HG02885 (cell line): ENCODE measurements at regions not wholly inside any gene's neighbourhood (a gene's known extent, or its start where the extent isn't known, plus 50 kb on each side); places are given as distances from the start of the nearest gene placed in this dataset.

Source experiments
- ATAC-seq: cut with Tn5 transposase; IDR thresholded peaks from one replicate; pipeline ENCODE4 v1.9.1; 2021; ENCODE audit warnings: mild to moderate bottlenecking; ENCODE audit not compliant: unreplicated experiment, poor library complexity

- ATAC-seq: no peak
Measured at GRCh38 chr18:11246495-11247300, 97.3 kb upstream of the PIEZO2 start.

- ATAC-seq: no peak
Measured at GRCh38 chr18:11245879-11246278, 96.5 kb upstream of the PIEZO2 start.

- no peak for ATAC-seq
Measured at GRCh38 chr18:11237484-11237883, 88.1 kb upstream of the PIEZO2 start.

GRCh38 chr18:11237066-11237465, 87.7 kb upstream of the PIEZO2 start:
- ATAC-seq: no peak

GRCh38 chr18:11224153-11224552, 74.8 kb upstream of the PIEZO2 start:
- no peak for ATAC-seq

GRCh38 chr18:11219571-11219970, 70.2 kb upstream of the PIEZO2 start:
- no peak for ATAC-seq

- ATAC-seq: no peak
Measured at GRCh38 chr18:11215216-11215615, 65.8 kb upstream of the PIEZO2 start.

- no peak for ATAC-seq
Measured at GRCh38 chr18:11204020-11204419, 54.7 kb upstream of the PIEZO2 start.

- ATAC-seq: no peak
Measured at GRCh38 chr18:11199477-11199876, 50.1 kb upstream of the PIEZO2 start.
